ENCODE measurements at regions not wholly inside any gene's neighbourhood (a gene's known extent, or its start where the extent isn't known, plus 50 kb on each side); places are given as distances from the start of the nearest gene placed in this dataset.

- TF ChIP-seq, protein P1, sequence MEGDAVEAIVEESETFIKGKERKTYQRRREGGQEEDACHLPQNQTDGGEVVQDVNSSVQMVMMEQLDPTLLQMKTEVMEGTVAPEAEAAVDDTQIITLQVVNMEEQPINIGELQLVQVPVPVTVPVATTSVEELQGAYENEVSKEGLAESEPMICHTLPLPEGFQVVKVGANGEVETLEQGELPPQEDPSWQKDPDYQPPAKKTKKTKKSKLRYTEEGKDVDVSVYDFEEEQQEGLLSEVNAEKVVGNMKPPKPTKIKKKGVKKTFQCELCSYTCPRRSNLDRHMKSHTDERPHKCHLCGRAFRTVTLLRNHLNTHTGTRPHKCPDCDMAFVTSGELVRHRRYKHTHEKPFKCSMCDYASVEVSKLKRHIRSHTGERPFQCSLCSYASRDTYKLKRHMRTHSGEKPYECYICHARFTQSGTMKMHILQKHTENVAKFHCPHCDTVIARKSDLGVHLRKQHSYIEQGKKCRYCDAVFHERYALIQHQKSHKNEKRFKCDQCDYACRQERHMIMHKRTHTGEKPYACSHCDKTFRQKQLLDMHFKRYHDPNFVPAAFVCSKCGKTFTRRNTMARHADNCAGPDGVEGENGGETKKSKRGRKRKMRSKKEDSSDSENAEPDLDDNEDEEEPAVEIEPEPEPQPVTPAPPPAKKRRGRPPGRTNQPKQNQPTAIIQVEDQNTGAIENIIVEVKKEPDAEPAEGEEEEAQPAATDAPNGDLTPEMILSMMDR (IDR thresholded peaks at IDR 0.05) = no peak
- no peak for TF ChIP-seq POLR2A (IDR thresholded peaks at IDR 0.05)
Observed at GRCh38 chr4:4603067-4603466, 61.2 kb upstream of the STX18 start.

Data from ovary (tissue), 3 donors.